ENCODE measurements at regions not wholly inside any gene's neighbourhood (a gene's known extent, or its start where the extent isn't known, plus 50 kb on each side); places are given as distances from the start of the nearest gene placed in this dataset.

DNA sequence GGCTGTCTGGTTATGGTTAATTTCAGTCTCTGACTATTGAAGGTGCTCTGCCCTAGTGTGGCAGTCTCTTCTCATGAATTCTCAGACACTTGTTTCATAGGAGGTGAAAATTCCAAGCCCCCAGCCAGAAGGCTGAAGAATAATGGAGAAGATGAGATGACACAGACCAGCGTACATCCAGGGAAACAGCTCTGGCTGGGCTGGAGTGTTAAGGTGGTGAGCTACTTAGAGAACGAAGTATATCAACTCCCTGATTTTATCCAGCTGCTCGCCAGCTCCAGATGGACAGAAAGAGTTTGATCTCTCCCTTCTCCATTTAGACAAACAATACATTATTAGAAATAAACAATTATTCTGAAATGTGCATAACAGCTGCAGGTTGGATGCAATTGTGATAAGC lies 494.5 kb upstream of the RGMA start:
- TF ChIP-seq POLR2AphosphoS5 (IDR thresholded peaks at IDR 0.05; ENCODE audit: low read depth, low read length) (no peak), FOXP2 (optimal IDR thresholded peaks at IDR 0.05; ENCODE audit: borderline replicate concordance, extremely low read depth, extremely low read length, insufficient read depth) (no peak), TAF1 (IDR thresholded peaks at IDR 0.05; ENCODE audit: borderline replicate concordance, insufficient read depth, low read length) (no peak)
- TF ChIP-seq, protein P1, sequence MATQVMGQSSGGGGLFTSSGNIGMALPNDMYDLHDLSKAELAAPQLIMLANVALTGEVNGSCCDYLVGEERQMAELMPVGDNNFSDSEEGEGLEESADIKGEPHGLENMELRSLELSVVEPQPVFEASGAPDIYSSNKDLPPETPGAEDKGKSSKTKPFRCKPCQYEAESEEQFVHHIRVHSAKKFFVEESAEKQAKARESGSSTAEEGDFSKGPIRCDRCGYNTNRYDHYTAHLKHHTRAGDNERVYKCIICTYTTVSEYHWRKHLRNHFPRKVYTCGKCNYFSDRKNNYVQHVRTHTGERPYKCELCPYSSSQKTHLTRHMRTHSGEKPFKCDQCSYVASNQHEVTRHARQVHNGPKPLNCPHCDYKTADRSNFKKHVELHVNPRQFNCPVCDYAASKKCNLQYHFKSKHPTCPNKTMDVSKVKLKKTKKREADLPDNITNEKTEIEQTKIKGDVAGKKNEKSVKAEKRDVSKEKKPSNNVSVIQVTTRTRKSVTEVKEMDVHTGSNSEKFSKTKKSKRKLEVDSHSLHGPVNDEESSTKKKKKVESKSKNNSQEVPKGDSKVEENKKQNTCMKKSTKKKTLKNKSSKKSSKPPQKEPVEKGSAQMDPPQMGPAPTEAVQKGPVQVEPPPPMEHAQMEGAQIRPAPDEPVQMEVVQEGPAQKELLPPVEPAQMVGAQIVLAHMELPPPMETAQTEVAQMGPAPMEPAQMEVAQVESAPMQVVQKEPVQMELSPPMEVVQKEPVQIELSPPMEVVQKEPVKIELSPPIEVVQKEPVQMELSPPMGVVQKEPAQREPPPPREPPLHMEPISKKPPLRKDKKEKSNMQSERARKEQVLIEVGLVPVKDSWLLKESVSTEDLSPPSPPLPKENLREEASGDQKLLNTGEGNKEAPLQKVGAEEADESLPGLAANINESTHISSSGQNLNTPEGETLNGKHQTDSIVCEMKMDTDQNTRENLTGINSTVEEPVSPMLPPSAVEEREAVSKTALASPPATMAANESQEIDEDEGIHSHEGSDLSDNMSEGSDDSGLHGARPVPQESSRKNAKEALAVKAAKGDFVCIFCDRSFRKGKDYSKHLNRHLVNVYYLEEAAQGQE (IDR thresholded peaks at IDR 0.05; ENCODE audit: insufficient read depth in 1 of 2, low read depth in 2 of 2, low read length in 2 of 2), result no peak

All from PFSK-1 (cell line).